GM12865 (cell line): ENCODE measurements at regions not wholly inside any gene's neighbourhood (a gene's known extent, or its start where the extent isn't known, plus 50 kb on each side); places are given as distances from the start of the nearest gene placed in this dataset.

Source experiments
- DNase-seq: peaks from one replicate; pipeline ENCODE4 v3.0.0; 2010; ENCODE audit warnings: low read depth
- H3K4me3 ChIP-seq: 2 replicates; pipeline ENCODE4 v1.5.1; 2011; ENCODE audit warnings: mild to moderate bottlenecking, low read depth, low read length, control low read depth
- TF ChIP-seq, protein P1 (sequence below): IDR thresholded peaks from 2 replicates; pipeline ENCODE4 v1.5.1; 2011; ENCODE audit warnings: low read length, control low read depth, low read depth, inconsistent platforms; ENCODE audit not compliant: insufficient read depth; ENCODE audit errors: missing control alignments

DNA sequence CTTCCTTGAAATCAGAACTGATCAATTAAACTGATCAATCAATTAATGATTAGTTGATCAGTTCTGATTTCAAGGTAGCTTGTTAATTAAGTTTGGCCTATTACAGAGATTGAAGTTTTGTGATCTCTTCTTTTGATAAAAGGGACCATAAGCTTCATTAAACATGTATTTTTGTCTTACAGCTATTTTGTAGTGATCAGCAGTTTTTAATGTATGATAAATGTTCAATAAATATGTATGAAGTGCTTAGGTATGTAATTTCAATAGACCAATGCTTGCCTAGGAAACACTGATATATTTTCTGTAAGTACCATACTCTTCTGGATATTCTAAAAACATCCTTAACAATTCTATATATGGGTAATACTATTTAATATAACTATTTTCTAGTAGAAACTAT, 569.6 kb downstream of the BRINP3 start:
- TF ChIP-seq, protein P1, sequence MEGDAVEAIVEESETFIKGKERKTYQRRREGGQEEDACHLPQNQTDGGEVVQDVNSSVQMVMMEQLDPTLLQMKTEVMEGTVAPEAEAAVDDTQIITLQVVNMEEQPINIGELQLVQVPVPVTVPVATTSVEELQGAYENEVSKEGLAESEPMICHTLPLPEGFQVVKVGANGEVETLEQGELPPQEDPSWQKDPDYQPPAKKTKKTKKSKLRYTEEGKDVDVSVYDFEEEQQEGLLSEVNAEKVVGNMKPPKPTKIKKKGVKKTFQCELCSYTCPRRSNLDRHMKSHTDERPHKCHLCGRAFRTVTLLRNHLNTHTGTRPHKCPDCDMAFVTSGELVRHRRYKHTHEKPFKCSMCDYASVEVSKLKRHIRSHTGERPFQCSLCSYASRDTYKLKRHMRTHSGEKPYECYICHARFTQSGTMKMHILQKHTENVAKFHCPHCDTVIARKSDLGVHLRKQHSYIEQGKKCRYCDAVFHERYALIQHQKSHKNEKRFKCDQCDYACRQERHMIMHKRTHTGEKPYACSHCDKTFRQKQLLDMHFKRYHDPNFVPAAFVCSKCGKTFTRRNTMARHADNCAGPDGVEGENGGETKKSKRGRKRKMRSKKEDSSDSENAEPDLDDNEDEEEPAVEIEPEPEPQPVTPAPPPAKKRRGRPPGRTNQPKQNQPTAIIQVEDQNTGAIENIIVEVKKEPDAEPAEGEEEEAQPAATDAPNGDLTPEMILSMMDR, result no peak
- no peak overlapping the region for H3K4me3 ChIP-seq
- no peak for DNase-seq

DNA sequence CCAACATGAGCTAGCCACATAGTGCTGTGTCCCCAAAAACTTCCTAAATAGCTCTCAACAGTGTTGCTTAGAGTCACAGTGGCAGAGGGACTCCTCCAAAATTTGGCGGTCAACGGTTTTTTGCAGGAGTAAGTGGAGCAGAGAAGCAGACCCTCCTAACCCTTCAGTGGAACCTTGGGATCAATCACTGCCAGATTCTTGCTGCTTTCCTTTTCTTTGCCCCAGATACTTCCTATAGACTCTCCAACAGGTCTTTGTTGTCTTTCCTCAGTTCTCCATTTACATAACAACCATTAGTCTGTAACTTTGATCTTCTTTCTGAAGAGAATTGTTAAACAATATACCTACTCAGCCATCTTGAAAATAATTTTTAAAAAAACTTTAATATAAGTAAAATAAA, 556.1 kb downstream of the BRINP3 start:
- no peak for DNase-seq
- TF ChIP-seq, protein P1, result no peak
- no peak overlapping the region for H3K4me3 ChIP-seq

DNA sequence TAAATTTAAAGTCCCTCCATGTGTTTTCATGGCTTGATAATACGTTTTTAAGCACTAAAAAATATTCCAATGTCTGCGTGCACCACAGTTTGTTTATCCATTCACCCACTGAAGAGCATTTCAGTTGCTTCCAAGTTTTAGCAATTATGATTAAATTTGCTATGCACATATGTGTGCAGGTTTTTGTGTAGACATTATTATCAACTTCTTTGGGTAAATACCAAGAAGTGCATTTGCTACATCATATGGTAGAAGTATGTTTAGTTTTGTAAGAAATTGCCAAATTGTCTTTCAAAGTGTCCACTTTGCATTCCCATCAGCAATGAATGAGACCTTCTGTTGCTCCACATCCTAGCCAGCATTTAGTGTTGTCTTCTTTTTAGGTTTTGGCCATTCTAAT, 550.0 kb downstream of the BRINP3 start:
- no peak for DNase-seq
- no peak overlapping the region for H3K4me3 ChIP-seq
- TF ChIP-seq, protein P1, result no peak

DNA sequence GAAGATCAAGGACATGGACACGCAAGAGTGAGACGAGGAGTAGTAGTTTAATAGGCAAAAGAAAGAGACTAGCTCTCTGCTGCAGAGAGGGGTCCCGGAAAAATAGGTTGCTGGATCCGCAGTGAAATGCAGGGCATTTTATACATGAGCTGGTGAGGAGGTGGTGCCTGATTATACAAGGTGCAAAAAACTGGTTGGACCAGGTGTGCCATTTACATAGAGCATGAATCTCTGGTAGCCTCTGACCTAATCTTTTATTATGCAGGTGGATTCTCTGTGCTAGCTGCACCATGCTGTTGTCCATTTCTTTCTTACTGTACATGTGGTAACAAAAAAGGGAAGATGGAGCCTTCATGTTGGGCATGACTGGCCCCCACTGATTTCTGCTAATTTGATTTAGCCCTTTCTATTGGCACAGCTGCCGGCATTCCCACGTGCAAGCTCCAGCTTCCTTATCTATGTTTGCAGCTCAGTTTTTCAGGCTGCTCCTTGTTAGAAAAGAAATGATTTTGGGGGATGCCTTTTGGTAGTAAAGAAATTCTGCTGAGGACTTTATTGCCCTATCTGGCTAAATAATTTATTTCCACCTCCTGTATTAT, 548.1 kb downstream of the BRINP3 start:
- TF ChIP-seq, protein P1, result no peak
- H3K4me3 ChIP-seq, result no peak overlapping the region
- DNase-seq, result no peak

DNA sequence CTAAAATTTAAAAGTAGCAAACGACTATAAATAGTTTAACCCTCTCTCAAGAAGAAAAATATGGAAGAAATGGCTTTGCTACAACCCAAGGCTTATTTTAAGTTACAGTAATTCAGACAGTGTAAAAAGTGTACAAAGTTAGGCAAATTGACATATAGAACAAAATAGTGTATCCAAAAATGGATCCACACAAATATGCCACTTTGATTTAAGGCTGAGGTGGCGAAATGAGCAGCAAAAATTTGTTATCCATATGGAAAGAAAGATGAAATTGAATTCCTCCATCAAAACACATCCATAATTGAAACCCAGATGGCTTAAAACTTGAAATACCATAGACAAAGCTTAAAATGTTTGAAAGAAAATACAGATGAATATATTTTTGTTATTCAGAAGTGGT, 540.8 kb downstream of the BRINP3 start:
- DNase-seq, result no peak
- TF ChIP-seq, protein P1, result no peak

DNA sequence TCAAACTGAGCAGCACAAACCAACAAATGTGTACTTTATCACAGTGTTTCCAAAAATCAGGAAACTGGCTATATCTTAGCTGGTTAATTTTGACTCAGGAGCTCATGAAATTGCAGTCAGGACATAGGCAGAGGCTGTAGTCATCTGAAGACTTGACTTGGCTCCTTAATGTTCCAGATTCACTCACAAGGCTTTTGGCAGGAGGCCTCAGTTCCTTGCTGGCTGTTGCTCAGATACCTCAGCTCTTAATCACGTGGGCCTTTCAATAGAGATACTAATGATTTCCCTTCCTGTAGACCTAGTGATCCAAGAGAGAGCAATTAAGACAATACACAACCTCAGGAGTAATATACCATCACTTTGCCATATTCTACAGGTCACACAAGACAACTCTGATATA, 537.7 kb downstream of the BRINP3 start:
- no peak for DNase-seq
- TF ChIP-seq, protein P1, result no peak
- H3K4me3 ChIP-seq, result no peak overlapping the region

More for the DNA sequence above, 540.8 kb downstream of the BRINP3 start:
- no peak overlapping the region for H3K4me3 ChIP-seq

DNA sequence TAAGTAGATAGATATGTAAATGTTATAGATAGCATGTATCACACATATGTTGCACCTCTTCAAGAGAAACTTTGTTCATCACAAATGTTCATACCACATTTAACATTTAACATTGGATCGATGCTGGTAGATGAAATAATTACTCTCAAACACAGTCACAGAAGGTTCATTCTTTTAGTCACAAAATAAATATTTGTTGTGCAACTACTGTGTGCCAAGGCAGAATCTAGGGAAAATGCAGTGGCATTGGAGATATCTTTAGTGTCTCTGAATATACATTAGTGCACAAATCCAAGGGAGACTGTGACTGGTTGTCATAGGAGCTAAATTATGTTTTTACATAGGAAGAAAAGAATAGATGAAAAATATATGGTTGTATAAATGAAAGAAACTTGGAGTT, 535.7 kb downstream of the BRINP3 start:
- H3K4me3 ChIP-seq, result no peak overlapping the region

More for the DNA sequence above, 535.7 kb downstream of the BRINP3 start:
- TF ChIP-seq, protein P1, result no peak
- DNase-seq, result no peak
